Keratinocyte (primary cell): ENCODE measurements at regions not wholly inside any gene's neighbourhood (a gene's known extent, or its start where the extent isn't known, plus 50 kb on each side); places are given as distances from the start of the nearest gene placed in this dataset.
"Not testable (repeated sequence)": the region's sequence is repeated elsewhere in the genome, so short reads cannot be mapped to it uniquely, and the experiment has no call there.

ENCODE experiments used
- DNase-seq: peaks from one replicate; pipeline ENCODE4 v3.0.0-alpha.2; 2011; ENCODE audit warnings: low read depth, missing footprints, low spot score
- FAIRE-seq: peaks from 2 replicates; lab custom pipeline; 2011; peaks lifted over from hg19 to GRCh38; lab: Jason Lieb, UNC
- H2AFZ ChIP-seq: 2 replicates; pipeline ENCODE4 v1.6.0; 2012; ENCODE audit warnings: low read length, control low read depth, inconsistent platforms; ENCODE audit not compliant: control insufficient read depth
- H3K27ac ChIP-seq: 2 replicates; pipeline ENCODE4 v1.5.1; 2011; ENCODE audit warnings: low read length; ENCODE audit not compliant: control insufficient read depth, insufficient read depth
- H3K27me3 ChIP-seq: 3 replicates; pipeline ENCODE4 v1.6.0; 2011; ENCODE audit warnings: low read length; ENCODE audit not compliant: control insufficient read depth, insufficient read depth; ENCODE audit errors: extremely low read depth
- H3K36me3 ChIP-seq, 2 experiments: 2 replicates in 1 of 2; 3 replicates in 1 of 2; pipeline ENCODE4 v1.5.1; 2011; ENCODE audit warnings: low read length in 2 of 2, mild to moderate bottlenecking in 1 of 2; ENCODE audit not compliant: control insufficient read depth in 2 of 2, insufficient read depth in 2 of 2; ENCODE audit errors: extremely low read depth in 1 of 2
- H3K4me1 ChIP-seq: 3 replicates; pipeline ENCODE4 v1.5.1; 2011; ENCODE audit warnings: low read length; ENCODE audit not compliant: control insufficient read depth, insufficient read depth; ENCODE audit errors: extremely low read depth
- H3K4me2 ChIP-seq: 3 replicates; pipeline ENCODE4 v1.6.0; 2011; ENCODE audit warnings: low read depth, low read length; ENCODE audit not compliant: control insufficient read depth, insufficient read depth; ENCODE audit errors: extremely low read depth
- H3K4me3 ChIP-seq, 3 experiments: fragments of 200-600 bp in 1 of 3; sonication (generic) in 1 of 3; 2 replicates in 2 of 3; 3 replicates in 1 of 3; pipeline ENCODE4 v1.5.1; 2011 to 2016; ENCODE audit warnings: low read length in 3 of 3, mild to moderate bottlenecking in 3 of 3, control low read depth in 2 of 3, inconsistent platforms in 1 of 3, low read depth in 1 of 3, mixed read lengths in 1 of 3, mixed run types in 1 of 3, moderate library complexity in 1 of 3; ENCODE audit not compliant: control insufficient read depth in 2 of 3, insufficient read depth in 2 of 3; ENCODE audit errors: extremely low read depth in 1 of 3
- H3K79me2 ChIP-seq: 2 replicates; pipeline ENCODE4 v1.6.0; 2012; ENCODE audit warnings: low read length; ENCODE audit not compliant: control insufficient read depth, insufficient read depth
- H3K9ac ChIP-seq: 3 replicates; pipeline ENCODE4 v1.6.0; 2011; ENCODE audit warnings: low read length; ENCODE audit not compliant: control insufficient read depth, insufficient read depth; ENCODE audit errors: extremely low read depth
- H3K9me1 ChIP-seq: 3 replicates; pipeline ENCODE4 v1.6.0; 2011; ENCODE audit warnings: low read length; ENCODE audit not compliant: control insufficient read depth, insufficient read depth; ENCODE audit errors: extremely low read depth
- H3K9me3 ChIP-seq: 2 replicates; pipeline ENCODE4 v1.5.1; 2012; ENCODE audit warnings: low read depth, low read length; ENCODE audit not compliant: control insufficient read depth
- H4K20me1 ChIP-seq: 3 replicates; pipeline ENCODE4 v1.6.0; 2011; ENCODE audit warnings: low read length; ENCODE audit not compliant: control insufficient read depth, insufficient read depth; ENCODE audit errors: extremely low read depth
- CTCF ChIP-seq, 3 experiments: IDR thresholded peaks in 1 of 3; conservative IDR thresholded peaks in 1 of 3; optimal IDR thresholded peaks in 1 of 3; 2 replicates in 2 of 3; 3 replicates in 1 of 3; pipeline versions ENCODE3 to v1.5.1; 2011; ENCODE audit warnings: low read length in 3 of 3, mild to moderate bottlenecking in 3 of 3, moderate library complexity in 2 of 3, control low read depth in 1 of 3, inconsistent platforms in 1 of 3; ENCODE audit not compliant: insufficient read depth in 2 of 3; ENCODE audit errors: extremely low read depth in 1 of 3
- EZH2 ChIP-seq: IDR thresholded peaks from one replicate; pipeline ENCODE4 v1.6.1; 2012; ENCODE audit warnings: inconsistent platforms, mild to moderate bottlenecking, low read length, moderate library complexity
- dilution Hi-C: fragments of 300-500 bp; cut with MboI; formaldehyde crosslinking; loops from one replicate; pipeline ENCODE4 v1.7.0; 2020; ENCODE audit warnings: low sequenced_read_pairs; ENCODE audit not compliant: extremely low pct_ligation_motif_present

DNA sequence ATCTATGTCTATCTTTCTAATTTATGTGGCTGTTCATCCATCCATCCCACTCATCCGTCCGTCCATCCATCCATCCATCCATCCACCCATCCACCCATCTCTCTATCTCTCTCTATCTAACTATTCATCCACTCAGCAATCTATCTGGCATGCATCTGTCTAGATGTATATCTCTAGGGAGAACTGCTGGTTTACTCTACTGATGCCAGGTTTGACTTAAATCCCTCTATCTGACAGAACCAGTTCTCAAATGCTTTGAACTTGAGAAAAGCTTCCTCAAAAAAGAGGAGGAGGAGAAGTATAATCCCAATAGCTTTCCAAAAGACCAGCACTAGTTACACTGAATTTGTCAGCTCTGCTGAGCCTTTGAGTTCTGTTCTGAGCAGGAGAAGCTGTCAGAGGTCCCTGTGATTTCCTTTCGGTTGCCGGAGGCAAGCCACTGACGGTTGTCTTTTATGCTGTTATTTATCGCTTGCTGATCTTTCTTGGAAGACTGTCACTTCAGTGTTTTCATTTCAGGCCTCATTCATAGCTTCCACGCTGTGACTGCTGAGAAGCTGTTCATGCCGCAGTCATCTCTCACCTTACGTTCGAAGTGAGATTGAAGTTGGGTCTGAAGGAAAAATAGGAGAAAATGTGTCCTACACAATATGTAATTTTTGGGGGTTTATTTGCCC is 129.4 kb upstream of the UXS1 start:
- H3K27ac ChIP-seq = no peak overlapping the region
- no peak for TF ChIP-seq EZH2
- no peak for TF ChIP-seq CTCF (optimal IDR thresholded peaks at IDR 0.05 in 1 of 3, IDR thresholded peaks at IDR 0.05 in 1 of 3, conservative IDR thresholded peaks at IDR 0.05 in 1 of 3; ENCODE audit: extremely low read depth in 1 of 3, insufficient read depth in 2 of 3, low read length in 3 of 3)
- no peaks in the 10 kb centered on the region for H4K20me1 ChIP-seq
- H3K4me1 ChIP-seq = no peaks in the 10 kb centered on the region
- no peak for DNase-seq
- H3K9ac ChIP-seq = no peak overlapping the region
- dilution Hi-C loops = no loop called here
- H3K4me2 ChIP-seq = no peak overlapping the region
- H3K4me3 ChIP-seq = no peak overlapping the region
- no peaks in the 10 kb centered on the region for H3K9me1 ChIP-seq
- H3K27me3 ChIP-seq = no peaks in the 10 kb centered on the region
- no peaks in the 10 kb centered on the region for H3K79me2 ChIP-seq
- no peaks in the 10 kb centered on the region for H3K9me3 ChIP-seq
- no peak for FAIRE-seq
- no peaks in the 10 kb centered on the region for H3K36me3 ChIP-seq
- no peak overlapping the region for H2AFZ ChIP-seq

- no peaks in the 10 kb centered on the region for H3K9me3 ChIP-seq
- H3K36me3 ChIP-seq = no peaks in the 10 kb centered on the region
- H3K4me1 ChIP-seq = no peaks in the 10 kb centered on the region
- no peak overlapping the region for H3K9ac ChIP-seq
- dilution Hi-C loops = no loop called here
- H3K4me3 ChIP-seq = no peak overlapping the region
- H4K20me1 ChIP-seq = no peaks in the 10 kb centered on the region
- H3K9me1 ChIP-seq = no peaks in the 10 kb centered on the region
- no peak overlapping the region for H3K4me2 ChIP-seq
- H3K27ac ChIP-seq = no peak overlapping the region
- no peak for DNase-seq
- no peak for FAIRE-seq
- no peak overlapping the region for H2AFZ ChIP-seq
- no peaks in the 10 kb centered on the region for H3K79me2 ChIP-seq
- no peaks in the 10 kb centered on the region for H3K27me3 ChIP-seq
- TF ChIP-seq EZH2 = no peak
- no peak for TF ChIP-seq CTCF (optimal IDR thresholded peaks at IDR 0.05 in 1 of 3, IDR thresholded peaks at IDR 0.05 in 1 of 3, conservative IDR thresholded peaks at IDR 0.05 in 1 of 3; ENCODE audit: extremely low read depth in 1 of 3, insufficient read depth in 2 of 3, low read length in 3 of 3)
These were observed 128.2 kb upstream of the UXS1 start for GRCh38 chr2:106322281-106322680.

DNA sequence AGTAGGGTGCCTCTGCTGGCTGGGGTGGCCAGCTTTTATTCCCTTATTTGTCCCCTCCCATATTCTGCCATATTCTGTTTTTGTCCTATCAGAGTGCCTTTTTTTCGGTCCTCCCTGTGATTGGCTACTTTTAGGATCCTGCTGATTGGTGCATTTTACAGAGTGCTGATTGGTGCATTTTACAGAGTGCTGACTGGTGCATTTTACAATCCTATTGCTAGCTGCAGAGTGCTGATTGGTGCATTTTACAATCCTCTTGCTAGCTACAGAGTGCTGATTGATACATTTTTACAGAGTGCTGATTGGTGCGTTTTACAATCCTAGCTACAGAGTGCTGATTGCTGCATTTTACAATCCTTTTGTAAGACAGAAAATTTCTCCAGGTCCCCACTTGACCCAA is 126.3 kb upstream of the UXS1 start:
- DNase-seq, H3K79me2 ChIP-seq, H3K4me1 ChIP-seq, H3K27me3 ChIP-seq, H3K4me3 ChIP-seq, H3K36me3 ChIP-seq, dilution Hi-C loops, H2AFZ ChIP-seq, H3K4me2 ChIP-seq, H3K9ac ChIP-seq, H3K27ac ChIP-seq, H3K9me1 ChIP-seq, H4K20me1 ChIP-seq, H3K9me3 ChIP-seq, FAIRE-seq: not testable (repeated sequence)
